Activated naive CD8-positive, alpha-beta T cell treated with anti-CD3 and anti-CD28 coated beads for 36 hours (primary cell): ENCODE measurements at regions not wholly inside any gene's neighbourhood (a gene's known extent, or its start where the extent isn't known, plus 50 kb on each side); places are given as distances from the start of the nearest gene placed in this dataset.
"Not testable (repeated sequence)": the region's sequence is repeated elsewhere in the genome, so short reads cannot be mapped to it uniquely, and the experiment has no call there.

Experiments
- DNase-seq: peaks from one replicate; pipeline ENCODE4 v3.0.0; 2021
- H3K27ac Mint-ChIP-seq: one replicate; pipeline ENCODE4 v1.8.0; 2022; ENCODE audit warnings: mild to moderate bottlenecking, moderate library complexity, mixed read lengths
- H3K27me3 Mint-ChIP-seq: one replicate; pipeline ENCODE4 v1.8.0; 2022; ENCODE audit warnings: mild to moderate bottlenecking, mixed read lengths
- H3K36me3 Mint-ChIP-seq: one replicate; pipeline ENCODE4 v1.8.0; 2021; ENCODE audit warnings: mild to moderate bottlenecking, mixed read lengths
- H3K4me1 Mint-ChIP-seq: one replicate; pipeline ENCODE4 v1.8.0; 2021; ENCODE audit warnings: mixed read lengths
- H3K4me3 Mint-ChIP-seq: one replicate; pipeline ENCODE4 v1.8.0; 2022; ENCODE audit warnings: mild to moderate bottlenecking, moderate library complexity, mixed read lengths
- H3K9me3 Mint-ChIP-seq: one replicate; pipeline ENCODE4 v1.8.0; 2022; ENCODE audit warnings: mixed read lengths

- Mint-ChIP-seq H3K4me3 (no peak overlapping the region), H3K4me1 (no peaks in the 10 kb centered on the region), H3K9me3 (peaks cover 6% of the 10 kb centered on the region), H3K36me3 (no peaks in the 10 kb centered on the region), H3K27me3 (no peaks in the 10 kb centered on the region), H3K27ac (no peak overlapping the region)
- DNase-seq, result no peak
Measured at GRCh38 chr3:94440767-94441493, 378.1 kb downstream of the NSUN3 start.

DNA sequence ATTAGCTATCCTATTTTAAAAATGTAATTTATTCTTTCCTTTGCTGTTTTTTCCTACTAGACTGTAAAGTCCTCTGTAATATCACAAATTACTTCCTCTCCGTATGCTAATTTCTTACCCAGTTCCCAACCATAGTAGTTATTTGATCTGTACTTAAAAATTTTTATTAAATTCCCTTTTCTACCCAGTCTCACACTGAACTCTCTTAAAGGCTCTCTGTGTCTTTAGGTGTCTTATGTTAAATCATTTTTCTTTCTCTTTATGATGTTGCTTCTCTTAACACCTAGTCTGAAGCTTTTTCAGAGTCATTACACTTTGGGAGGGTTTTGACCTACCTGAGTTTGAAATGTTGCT lies 378.6 kb downstream of the NSUN3 start:
- Mint-ChIP-seq H3K27me3 (no peaks in the 10 kb centered on the region), H3K27ac (no peak overlapping the region), H3K36me3 (no peaks in the 10 kb centered on the region), H3K4me3 (no peak overlapping the region), H3K4me1 (no peaks in the 10 kb centered on the region), H3K9me3 (peaks cover 6% of the 10 kb centered on the region)
- no peak for DNase-seq

- H3K4me3 Mint-ChIP-seq, result no peak overlapping the region
- no peaks in the 10 kb centered on the region for H3K36me3 Mint-ChIP-seq
- no peaks in the 10 kb centered on the region for H3K9me3 Mint-ChIP-seq
- H3K27me3 Mint-ChIP-seq, result no peaks in the 10 kb centered on the region
- H3K27ac Mint-ChIP-seq, result no peak overlapping the region
- DNase-seq, result no peak
- no peaks in the 10 kb centered on the region for H3K4me1 Mint-ChIP-seq
Measured at GRCh38 chr3:94453864-94454263, 391.0 kb downstream of the NSUN3 start.

GRCh38 chr3:94459167-94459566 lies 396.3 kb downstream of the NSUN3 start:
- no peaks in the 10 kb centered on the region for H3K4me1 Mint-ChIP-seq
- DNase-seq, result no peak
- H3K27ac Mint-ChIP-seq, result no peak overlapping the region
- H3K4me3 Mint-ChIP-seq, result no peak overlapping the region
- H3K27me3 Mint-ChIP-seq, result no peaks in the 10 kb centered on the region
- no peaks in the 10 kb centered on the region for H3K9me3 Mint-ChIP-seq
- no peaks in the 10 kb centered on the region for H3K36me3 Mint-ChIP-seq

- Mint-ChIP-seq H3K9me3 (no peaks in the 10 kb centered on the region), H3K36me3 (no peaks in the 10 kb centered on the region), H3K27ac (no peak overlapping the region), H3K27me3 (no peaks in the 10 kb centered on the region), H3K4me1 (no peaks in the 10 kb centered on the region), H3K4me3 (no peak overlapping the region)
- DNase-seq, result no peak
Measured at GRCh38 chr3:94460931-94461330, 398.1 kb downstream of the NSUN3 start.

DNA sequence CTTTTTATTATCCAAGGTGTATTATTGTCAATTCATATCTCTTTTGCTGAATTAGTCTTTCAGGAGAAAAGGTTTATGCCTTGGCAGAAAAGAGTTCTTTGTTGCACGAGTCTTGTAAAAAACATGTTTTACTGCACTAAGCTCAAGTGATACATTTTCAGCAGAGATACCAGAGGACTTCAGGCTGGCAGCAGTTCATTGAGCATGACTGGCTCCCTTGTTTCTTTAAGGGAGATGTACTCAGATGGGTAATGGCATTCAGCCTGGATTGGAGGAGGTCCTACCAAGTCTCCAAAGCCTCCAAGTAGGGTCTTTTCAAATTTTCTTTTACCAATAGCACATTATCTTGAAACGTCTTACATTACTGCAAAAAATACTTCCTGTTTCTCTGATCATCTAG lies 400.1 kb downstream of the NSUN3 start:
- Mint-ChIP-seq H3K4me3 (no peak overlapping the region), H3K9me3 (no peaks in the 10 kb centered on the region), H3K27me3 (no peaks in the 10 kb centered on the region), H3K27ac (no peak overlapping the region), H3K36me3 (no peaks in the 10 kb centered on the region), H3K4me1 (no peaks in the 10 kb centered on the region)
- DNase-seq, result no peak

DNA sequence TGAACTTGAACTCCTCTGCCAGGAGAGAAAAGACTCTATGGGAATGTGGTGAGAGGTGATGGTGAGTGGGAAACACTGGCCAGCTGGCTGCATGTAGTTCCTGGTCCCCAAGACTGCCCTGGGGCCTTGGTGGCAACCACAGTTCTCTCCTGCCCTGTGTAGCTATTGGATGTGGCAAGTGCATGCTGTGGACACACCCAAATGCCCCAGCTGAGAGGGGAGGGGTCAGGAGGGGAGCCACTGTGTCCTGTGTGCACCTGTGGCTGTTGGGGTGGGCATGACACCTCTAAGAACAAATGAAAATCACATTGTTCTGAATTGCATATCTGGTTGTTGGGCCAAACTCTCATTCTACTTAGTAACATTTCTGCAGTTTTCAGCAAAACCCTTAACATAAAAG lies 409.6 kb downstream of the NSUN3 start:
- DNase-seq, result no peak
- Mint-ChIP-seq H3K4me3 (no peak overlapping the region), H3K27ac (no peak overlapping the region), H3K36me3 (no peaks in the 10 kb centered on the region), H3K9me3 (peaks cover 4% of the 10 kb centered on the region), H3K4me1 (no peaks in the 10 kb centered on the region), H3K27me3 (no peaks in the 10 kb centered on the region)

GRCh38 chr3:94481226-94481898 lies 418.5 kb downstream of the NSUN3 start:
- H3K36me3 Mint-ChIP-seq, result no peaks in the 10 kb centered on the region
- no peaks in the 10 kb centered on the region for H3K27me3 Mint-ChIP-seq
- H3K4me3 Mint-ChIP-seq, result no peak overlapping the region
- peaks cover 2% of the 10 kb centered on the region for H3K9me3 Mint-ChIP-seq
- H3K4me1 Mint-ChIP-seq, result no peaks in the 10 kb centered on the region
- no peak for DNase-seq
- H3K27ac Mint-ChIP-seq, result no peak overlapping the region

DNA sequence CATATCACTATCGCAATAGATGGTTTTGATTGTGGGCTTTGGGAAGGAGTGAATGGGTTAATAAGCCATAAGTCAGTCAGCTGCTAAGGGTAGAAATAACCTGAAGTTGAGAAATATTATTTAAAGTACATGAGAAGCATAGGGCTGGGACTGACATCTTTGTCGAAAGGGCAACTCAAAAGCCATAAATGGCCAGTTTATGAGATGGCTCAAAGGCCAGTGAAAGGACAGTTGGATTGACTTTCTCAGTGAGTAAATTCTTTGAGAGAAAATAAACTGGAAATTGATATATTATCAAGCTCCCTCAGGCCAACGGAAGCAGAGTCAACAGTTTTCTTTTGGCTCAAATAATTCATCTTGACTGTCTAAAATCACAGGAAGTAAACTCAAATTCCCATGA lies 419.8 kb downstream of the NSUN3 start:
- H3K36me3 Mint-ChIP-seq, result no peaks in the 10 kb centered on the region
- H3K4me1 Mint-ChIP-seq, result no peaks in the 10 kb centered on the region
- no peaks in the 10 kb centered on the region for H3K9me3 Mint-ChIP-seq
- no peaks in the 10 kb centered on the region for H3K27me3 Mint-ChIP-seq
- no peak overlapping the region for H3K4me3 Mint-ChIP-seq
- no peak overlapping the region for H3K27ac Mint-ChIP-seq
- DNase-seq, result no peak

DNA sequence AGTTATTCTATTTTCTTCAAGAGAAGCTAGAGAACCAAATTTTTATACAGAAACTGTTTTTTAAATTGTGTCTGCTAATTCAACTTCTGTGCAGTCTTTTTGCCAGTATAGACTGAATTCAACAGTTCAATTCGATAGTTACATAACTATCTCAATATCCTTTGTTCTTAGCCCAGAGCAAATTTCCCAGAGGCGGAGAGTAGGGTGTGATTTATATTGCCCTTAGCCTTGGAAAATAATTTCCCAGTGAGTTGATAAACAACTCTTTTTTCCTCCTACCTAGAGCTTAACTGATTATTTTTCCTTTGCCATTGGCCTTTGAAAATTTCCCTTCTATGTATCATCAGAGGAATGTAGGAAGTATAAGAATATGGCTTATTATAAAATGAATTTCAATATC lies 420.5 kb downstream of the NSUN3 start:
- H3K9me3 Mint-ChIP-seq, result peaks cover 2% of the 10 kb centered on the region
- DNase-seq, result no peak
- H3K4me3 Mint-ChIP-seq, result no peak overlapping the region
- H3K27ac Mint-ChIP-seq, result no peak overlapping the region
- H3K36me3 Mint-ChIP-seq, result no peaks in the 10 kb centered on the region
- no peaks in the 10 kb centered on the region for H3K4me1 Mint-ChIP-seq
- H3K27me3 Mint-ChIP-seq, result no peaks in the 10 kb centered on the region

DNA sequence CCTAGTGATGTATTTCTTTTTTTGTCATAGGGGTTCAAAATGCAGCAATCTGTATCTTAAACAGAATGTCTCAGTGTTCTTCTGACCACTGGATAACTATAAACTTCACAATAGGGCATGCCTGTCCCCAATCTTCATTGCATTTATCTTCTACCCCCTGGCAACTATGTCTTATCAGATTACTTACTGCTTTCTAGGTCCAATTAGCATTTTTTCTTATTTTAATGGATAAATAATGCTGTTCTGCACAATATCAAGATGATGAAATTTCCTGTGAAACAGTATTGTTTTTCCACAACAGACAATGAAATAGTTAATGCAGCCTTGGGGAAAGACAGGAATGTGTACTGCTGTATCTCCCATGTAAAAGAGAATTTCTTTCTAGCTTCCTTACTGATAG lies 432.1 kb downstream of the NSUN3 start:
- Mint-ChIP-seq H3K9me3 (peaks cover 3% of the 10 kb centered on the region), H3K27ac (no peak overlapping the region), H3K36me3 (no peaks in the 10 kb centered on the region), H3K4me3 (no peak overlapping the region), H3K4me1 (no peaks in the 10 kb centered on the region), H3K27me3 (no peaks in the 10 kb centered on the region)
- no peak for DNase-seq

DNA sequence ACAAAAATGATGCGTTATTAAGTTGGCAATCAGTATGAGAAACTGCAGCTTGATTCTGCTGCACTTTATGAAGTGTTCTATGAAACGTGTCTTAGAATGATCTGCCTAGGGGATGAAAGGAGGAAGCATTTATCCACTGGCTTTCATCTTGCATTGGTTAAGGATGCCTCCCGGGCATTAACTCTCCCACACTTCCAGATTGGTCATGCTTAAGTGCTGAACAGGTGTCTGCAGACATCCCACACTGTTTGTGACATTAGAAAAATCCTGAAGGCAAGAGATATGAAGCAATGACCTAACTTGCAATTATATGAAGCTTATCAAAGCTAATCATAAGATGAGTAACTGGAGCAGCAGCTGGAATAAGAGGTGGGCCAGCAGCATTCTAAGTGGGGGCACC lies 437.3 kb downstream of the NSUN3 start:
- Mint-ChIP-seq H3K27me3 (no peaks in the 10 kb centered on the region), H3K27ac (no peak overlapping the region), H3K36me3 (no peaks in the 10 kb centered on the region), H3K9me3 (peaks cover 8% of the 10 kb centered on the region), H3K4me3 (no peak overlapping the region), H3K4me1 (no peaks in the 10 kb centered on the region)
- DNase-seq, result no peak

- H3K27me3 Mint-ChIP-seq, result not testable (repeated sequence)
Measured at GRCh38 chr3:94507354-94507753, 444.5 kb downstream of the NSUN3 start.

GRCh38 chr3:94512876-94513275 lies 450.0 kb downstream of the NSUN3 start:
- no peaks in the 10 kb centered on the region for H3K9me3 Mint-ChIP-seq
- H3K27me3 Mint-ChIP-seq, result no peaks in the 10 kb centered on the region
- no peak for DNase-seq
- H3K36me3 Mint-ChIP-seq, result no peaks in the 10 kb centered on the region
- no peak overlapping the region for H3K4me3 Mint-ChIP-seq
- H3K4me1 Mint-ChIP-seq, result no peaks in the 10 kb centered on the region
- H3K27ac Mint-ChIP-seq, result no peak overlapping the region

More at GRCh38 chr3:94507354-94507753, 444.5 kb downstream of the NSUN3 start:
- not testable (repeated sequence) for H3K27ac Mint-ChIP-seq, H3K4me1 Mint-ChIP-seq, H3K9me3 Mint-ChIP-seq, H3K36me3 Mint-ChIP-seq, H3K4me3 Mint-ChIP-seq, DNase-seq

DNA sequence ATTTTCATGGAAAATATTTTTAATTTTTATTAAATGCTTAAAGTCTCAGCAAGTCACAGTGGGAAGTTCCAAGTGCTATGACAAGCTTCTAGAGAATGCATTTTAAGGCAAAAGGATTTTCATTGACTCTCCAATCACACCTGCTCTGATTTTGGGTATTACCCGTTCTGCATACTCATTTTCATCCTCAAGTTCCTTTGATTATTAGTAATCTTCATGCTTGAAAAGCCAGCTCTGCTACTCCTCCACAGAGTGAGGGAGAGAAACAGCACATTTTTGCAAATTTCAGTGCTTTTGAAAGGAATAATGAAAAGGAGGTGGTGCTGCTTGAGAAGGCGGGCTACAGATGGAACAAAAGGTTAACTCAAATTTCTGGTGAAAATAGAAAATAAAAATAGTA lies 450.7 kb downstream of the NSUN3 start:
- H3K27ac Mint-ChIP-seq, result no peak overlapping the region
- H3K27me3 Mint-ChIP-seq, result no peaks in the 10 kb centered on the region
- H3K4me3 Mint-ChIP-seq, result no peak overlapping the region
- no peaks in the 10 kb centered on the region for H3K4me1 Mint-ChIP-seq
- DNase-seq, result no peak
- H3K9me3 Mint-ChIP-seq, result no peaks in the 10 kb centered on the region
- H3K36me3 Mint-ChIP-seq, result no peaks in the 10 kb centered on the region

DNA sequence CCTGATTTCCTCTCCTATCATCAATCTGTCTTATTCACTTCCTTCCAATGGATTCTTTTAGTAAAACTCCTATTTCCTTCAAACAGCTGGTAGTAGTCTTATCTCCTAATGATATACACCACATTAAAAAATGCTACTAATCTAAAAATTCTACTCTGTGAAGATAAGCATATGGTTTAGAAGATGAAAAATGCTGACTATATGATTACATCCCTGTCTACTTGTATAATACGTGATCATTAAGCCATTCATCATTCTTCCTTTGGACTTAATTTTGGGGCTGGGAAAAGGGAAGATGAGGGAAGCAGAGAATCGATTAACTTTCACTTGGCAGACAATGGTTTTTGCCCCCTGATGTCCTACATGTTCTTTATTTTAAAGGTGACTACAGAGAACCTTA lies 453.1 kb downstream of the NSUN3 start:
- no peaks in the 10 kb centered on the region for H3K4me1 Mint-ChIP-seq
- no peak for DNase-seq
- no peak overlapping the region for H3K4me3 Mint-ChIP-seq
- H3K27me3 Mint-ChIP-seq, result no peaks in the 10 kb centered on the region
- H3K36me3 Mint-ChIP-seq, result no peaks in the 10 kb centered on the region
- no peak overlapping the region for H3K27ac Mint-ChIP-seq
- no peaks in the 10 kb centered on the region for H3K9me3 Mint-ChIP-seq
